AG20443 (cell line): ENCODE measurements at regions not wholly inside any gene's neighbourhood (a gene's known extent, or its start where the extent isn't known, plus 50 kb on each side); places are given as distances from the start of the nearest gene placed in this dataset.
A peak's percentile ranks its signal among the peaks of the same experiment; 100 is the strongest.
"Not testable (repeated sequence)": the region's sequence is repeated elsewhere in the genome, so short reads cannot be mapped to it uniquely, and the experiment has no call there.

Experiments used
- DNase-seq: peaks from one replicate; pipeline ENCODE4 v3.0.0; 2012; ENCODE audit warnings: low spot score, mixed read lengths

GRCh38 chr2:175350105-175350504 lies 168.6 kb upstream of the ATP5MC3 start:
- DNase-seq: no peak

- DNase-seq: no peak
These were observed 160.6 kb upstream of the ATP5MC3 start for GRCh38 chr2:175342085-175342484.

- no peak for DNase-seq
These were observed 148.7 kb upstream of the ATP5MC3 start for GRCh38 chr2:175330195-175330594.

- no peak for DNase-seq
These were observed 145.3 kb upstream of the ATP5MC3 start for GRCh38 chr2:175326801-175327200.

- DNase-seq: not testable (repeated sequence)
These were observed 144.7 kb upstream of the ATP5MC3 start for GRCh38 chr2:175326164-175326563.

GRCh38 chr2:175323162-175323561 lies 141.7 kb upstream of the ATP5MC3 start:
- DNase-seq: no peak

GRCh38 chr2:175318542-175318941 lies 137.0 kb upstream of the ATP5MC3 start:
- DNase-seq: no peak

- DNase-seq: no peak
These were observed 136.2 kb upstream of the ATP5MC3 start for GRCh38 chr2:175317751-175318150.

GRCh38 chr2:175312137-175312536 lies 130.6 kb upstream of the ATP5MC3 start:
- no peak for DNase-seq

GRCh38 chr2:175310813-175311504 lies 129.4 kb upstream of the ATP5MC3 start:
- DNase-seq: no peak

- DNase-seq: peak; percentile 62
These were observed 128.3 kb upstream of the ATP5MC3 start for GRCh38 chr2:175309799-175310198.

- no peak for DNase-seq
These were observed 126.5 kb upstream of the ATP5MC3 start for GRCh38 chr2:175308005-175308404.

GRCh38 chr2:175304541-175304940 lies 123.0 kb upstream of the ATP5MC3 start:
- no peak for DNase-seq

- DNase-seq: no peak
These were observed 112.3 kb upstream of the ATP5MC3 start for GRCh38 chr2:175293776-175294175.

GRCh38 chr2:175293195-175293594 lies 111.7 kb upstream of the ATP5MC3 start:
- DNase-seq: no peak

- DNase-seq: no peak
These were observed 101.4 kb upstream of the ATP5MC3 start for GRCh38 chr2:175282886-175283285.

GRCh38 chr2:175282300-175282699 lies 100.8 kb upstream of the ATP5MC3 start:
- DNase-seq: peak; percentile 42

- DNase-seq: no peak
These were observed 96.3 kb upstream of the ATP5MC3 start for GRCh38 chr2:175277772-175278171.

GRCh38 chr2:175275539-175275938 lies 94.0 kb upstream of the ATP5MC3 start:
- DNase-seq: no peak

GRCh38 chr2:175259164-175259563 lies 77.7 kb upstream of the ATP5MC3 start:
- DNase-seq: no peak

- DNase-seq: no peak
These were observed 75.5 kb upstream of the ATP5MC3 start for GRCh38 chr2:175256806-175257585.

GRCh38 chr2:175256391-175256790 lies 74.9 kb upstream of the ATP5MC3 start:
- DNase-seq: not testable (repeated sequence)

GRCh38 chr2:175253871-175254270 lies 72.4 kb upstream of the ATP5MC3 start:
- DNase-seq: no peak
